Adrenal gland (tissue), 9 donors: ENCODE measurements at regions not wholly inside any gene's neighbourhood (a gene's known extent, or its start where the extent isn't known, plus 50 kb on each side); places are given as distances from the start of the nearest gene placed in this dataset.

Experiments used
- DNase-seq, 7 donors: peaks; one replicate each; pipeline ENCODE4 v3.0.0-alpha.2; 2019 to 2020
- H3K27ac ChIP-seq, 5 donors: fragments of 200-600 bp; sonication (generic) in 4 of 5; 1 replicate in 3 of 5; 2 replicates in 2 of 5; pipeline versions ENCODE4 v1.5.1 to v1.8.0; 2016 to 2020; ENCODE audit warnings: mild to moderate bottlenecking in 1 of 5
- H3K27me3 ChIP-seq: fragments of 200-600 bp; 2 replicates; pipeline ENCODE4 v1.8.0; 2021
- H3K36me3 ChIP-seq, 2 donors: fragments of 200-600 bp; replicated peaks in 1 of 2; 1 replicate in 1 of 2; 2 replicates in 1 of 2; pipeline versions ENCODE4 v1.5.1 to v1.8.0; 2018 to 2022
- H3K4me1 ChIP-seq, 2 donors: fragments of 200-600 bp; replicated peaks in 1 of 2; 1 replicate in 1 of 2; 2 replicates in 1 of 2; pipeline versions ENCODE4 v1.5.1 to v1.8.0; 2018 to 2021
- H3K4me3 ChIP-seq, 4 donors: fragments of 200-600 bp; sonication (generic) in 3 of 4; one replicate each; pipeline ENCODE4 v1.5.1; 2016 to 2018
- H3K9me3 ChIP-seq, 3 donors: fragments of 200-600 bp; sonication (generic) in 1 of 3; replicated peaks in 1 of 3; 1 replicate in 2 of 3; 2 replicates in 1 of 3; pipeline versions ENCODE4 v1.5.1 to v1.8.0; 2016 to 2021
- POLR2A ChIP-seq, 2 donors: fragments of 450-650 bp; IDR thresholded peaks; one replicate each; pipeline ENCODE4 v1.6.1; 2017; ENCODE audit warnings: antibody characterized with exemption in 2 of 2, mild to moderate bottlenecking in 2 of 2, moderate library complexity in 1 of 2
- WGBS, 4 donors: extraction: QIAGEN DNeasy Blood & Tissue Kit in 2 of 4; methylation state at CpG; one replicate each; pipeline versions ENCODE4 v1.1.5 to v1.1.7; 2013 to 2017; 5-methylcytosine and 5-hydroxymethylcytosine counted together
- intact Hi-C, 2 donors: fragments of 100-400 bp; cut with DNase I; formaldehyde crosslinking; loops; one replicate each; pipeline versions ENCODE4 v1.14.1 to v1.15.0; 2022 to 2023
- TF ChIP-seq, protein P1 (sequence below), 6 experiments: fragments of 450-650 bp in 4 of 6; fragments of 200-600 bp in 2 of 6; sonication (generic) in 1 of 6; IDR thresholded peaks; 1 replicate in 5 of 6; 2 replicates in 1 of 6; pipeline versions ENCODE4 v1.5.1 to v1.8.0; 2016 to 2021; ENCODE audit warnings: antibody characterized with exemption in 6 of 6, mild to moderate bottlenecking in 2 of 6, moderate library complexity in 1 of 6
- donor health status: healthy with polysubstance abuse.
- donor health status: Bipolar disorder and iron deficiency.
- donor health status: DM: yes; HTN: yes; CAD: no.
- donor health status: DM: no; HTN: no; CAD: no.
- donor health status: DM: no; HTN: no; CAD: no.

DNA sequence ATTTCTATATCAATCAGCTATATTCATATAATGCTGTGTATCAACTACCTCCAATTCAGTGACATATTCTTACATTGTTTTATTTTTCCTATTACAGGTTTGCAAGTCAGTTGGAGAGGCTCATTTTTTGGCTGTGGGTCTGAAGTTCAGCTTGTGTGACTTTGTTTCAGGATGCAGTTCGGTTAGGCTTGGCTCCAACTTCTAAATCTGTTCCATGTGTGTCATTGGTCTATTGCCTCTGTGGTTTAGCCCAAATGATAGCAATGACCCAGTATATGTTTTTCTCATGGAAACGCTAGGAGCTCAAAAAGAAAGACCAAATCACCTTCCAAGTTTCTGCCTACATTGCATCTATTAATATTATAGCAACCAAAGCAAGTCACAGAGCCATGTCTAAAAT lies 848.6 kb upstream of the LRFN5 start:
- no peak for TF ChIP-seq POLR2A (IDR thresholded peaks at IDR 0.05)
- TF ChIP-seq, protein P1, sequence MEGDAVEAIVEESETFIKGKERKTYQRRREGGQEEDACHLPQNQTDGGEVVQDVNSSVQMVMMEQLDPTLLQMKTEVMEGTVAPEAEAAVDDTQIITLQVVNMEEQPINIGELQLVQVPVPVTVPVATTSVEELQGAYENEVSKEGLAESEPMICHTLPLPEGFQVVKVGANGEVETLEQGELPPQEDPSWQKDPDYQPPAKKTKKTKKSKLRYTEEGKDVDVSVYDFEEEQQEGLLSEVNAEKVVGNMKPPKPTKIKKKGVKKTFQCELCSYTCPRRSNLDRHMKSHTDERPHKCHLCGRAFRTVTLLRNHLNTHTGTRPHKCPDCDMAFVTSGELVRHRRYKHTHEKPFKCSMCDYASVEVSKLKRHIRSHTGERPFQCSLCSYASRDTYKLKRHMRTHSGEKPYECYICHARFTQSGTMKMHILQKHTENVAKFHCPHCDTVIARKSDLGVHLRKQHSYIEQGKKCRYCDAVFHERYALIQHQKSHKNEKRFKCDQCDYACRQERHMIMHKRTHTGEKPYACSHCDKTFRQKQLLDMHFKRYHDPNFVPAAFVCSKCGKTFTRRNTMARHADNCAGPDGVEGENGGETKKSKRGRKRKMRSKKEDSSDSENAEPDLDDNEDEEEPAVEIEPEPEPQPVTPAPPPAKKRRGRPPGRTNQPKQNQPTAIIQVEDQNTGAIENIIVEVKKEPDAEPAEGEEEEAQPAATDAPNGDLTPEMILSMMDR (IDR thresholded peaks at IDR 0.05), result no peak
- H3K27me3 ChIP-seq, result no peaks in the 10 kb centered on the region
- H3K4me3 ChIP-seq, result no peak overlapping the region
- H3K27ac ChIP-seq, result no peak overlapping the region
- no peaks in the 10 kb centered on the region for H3K9me3 ChIP-seq
- WGBS, 4 donors, result 53 to 74% (median 65%) methylated on average over 2 of the region's 2 CpGs
- no peaks in the 10 kb centered on the region for H3K36me3 ChIP-seq
- no peaks in the 10 kb centered on the region for H3K4me1 ChIP-seq
- no peak for DNase-seq
- intact Hi-C loops, result no loop called here

DNA sequence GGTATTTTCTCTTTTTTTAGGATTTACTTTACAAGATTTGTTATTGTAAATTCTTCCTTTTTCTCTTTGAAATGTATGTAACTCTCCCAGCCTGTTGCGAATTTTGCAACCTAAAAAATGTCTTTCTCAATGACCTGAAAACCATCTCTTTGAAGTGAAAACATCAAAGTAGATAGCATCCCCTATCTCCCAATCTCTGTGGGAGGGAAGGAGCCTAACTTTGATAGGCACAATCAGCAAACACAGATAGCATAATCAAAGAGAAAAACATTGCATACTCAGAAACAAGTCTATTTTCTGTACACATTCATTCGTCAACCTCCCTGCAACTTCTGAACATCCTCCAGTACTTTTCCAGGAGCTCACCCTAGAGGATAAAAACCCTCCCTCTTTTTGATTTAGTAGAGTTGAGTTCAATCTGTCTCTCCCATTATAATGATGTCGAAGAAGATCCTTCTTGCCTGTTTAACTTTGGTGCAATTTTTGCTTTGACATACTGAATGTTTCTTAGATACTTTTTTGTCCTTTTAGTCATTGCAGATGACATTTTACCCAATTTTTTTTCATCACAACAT lies 849.2 kb upstream of the LRFN5 start:
- no peaks in the 10 kb centered on the region for H3K4me1 ChIP-seq
- intact Hi-C loops, result no loop called here
- no peaks in the 10 kb centered on the region for H3K9me3 ChIP-seq
- H3K27me3 ChIP-seq, result no peaks in the 10 kb centered on the region
- no peaks in the 10 kb centered on the region for H3K36me3 ChIP-seq
- TF ChIP-seq POLR2A (IDR thresholded peaks at IDR 0.05), result no peak
- TF ChIP-seq, protein P1 (IDR thresholded peaks at IDR 0.05), result no peak
- H3K27ac ChIP-seq, result no peak overlapping the region
- 54 to 67% (median 62%) methylated on average over 3 of the region's 3 CpGs for WGBS, 4 donors
- no peak for DNase-seq
- no peak overlapping the region for H3K4me3 ChIP-seq

DNA sequence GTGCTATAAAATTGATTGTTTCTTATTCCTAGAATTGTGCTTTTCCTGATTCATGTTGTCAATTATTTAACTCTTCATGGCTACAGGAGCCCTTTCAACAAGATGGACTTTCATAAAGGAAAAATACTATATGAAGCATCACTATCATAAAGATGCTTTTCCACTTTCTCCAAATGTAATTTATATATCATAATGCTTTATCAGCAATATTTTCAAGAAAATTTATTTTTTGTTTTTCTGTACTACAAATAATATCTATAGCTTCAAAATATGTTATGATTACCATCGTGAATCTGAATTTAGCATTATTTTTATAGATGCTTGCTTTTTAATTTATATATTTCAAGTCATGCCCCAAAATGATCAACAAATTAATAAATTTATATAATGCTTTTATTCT lies 873.5 kb upstream of the LRFN5 start:
- H3K27me3 ChIP-seq, result no peaks in the 10 kb centered on the region
- H3K9me3 ChIP-seq, result no peaks in the 10 kb centered on the region
- intact Hi-C loops, result no loop called here
- no peak overlapping the region for H3K4me3 ChIP-seq
- H3K36me3 ChIP-seq, result no peaks in the 10 kb centered on the region
- H3K27ac ChIP-seq, result no peak overlapping the region
- TF ChIP-seq, protein P1 (IDR thresholded peaks at IDR 0.05), result no peak
- no peak for TF ChIP-seq POLR2A (IDR thresholded peaks at IDR 0.05)
- no peaks in the 10 kb centered on the region for H3K4me1 ChIP-seq
- DNase-seq, result no peak
- 73 to 81% (median 78%) methylated on average over 1 of the region's 1 CpG for WGBS, 4 donors

DNA sequence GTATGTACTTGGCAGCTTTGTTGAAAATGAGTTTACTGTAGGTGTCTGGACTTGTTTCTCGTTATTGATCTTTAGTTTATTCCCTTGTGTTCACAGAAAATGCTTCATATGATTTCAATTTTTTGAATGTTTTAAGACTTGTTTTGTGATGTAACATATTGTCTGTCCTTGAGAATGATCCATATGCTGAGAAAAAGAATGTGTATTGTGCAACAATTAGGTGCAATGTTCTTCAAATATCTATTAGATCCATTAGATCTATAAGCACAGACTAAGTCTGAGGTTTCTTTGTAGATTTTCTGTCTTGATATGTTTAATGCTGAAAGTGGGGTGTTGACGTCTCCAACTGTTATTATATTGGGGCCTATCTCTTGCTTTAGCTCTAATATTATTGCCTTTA lies 879.6 kb upstream of the LRFN5 start:
- WGBS, 4 donors, result 62 to 74% (median 67%) methylated on average over 2 of the region's 2 CpGs

More for the DNA sequence above, 879.6 kb upstream of the LRFN5 start:
- no peaks in the 10 kb centered on the region for H3K4me1 ChIP-seq
- no peaks in the 10 kb centered on the region for H3K36me3 ChIP-seq
- no peak overlapping the region for H3K4me3 ChIP-seq
- no peak for DNase-seq
- H3K27me3 ChIP-seq, result no peaks in the 10 kb centered on the region
- TF ChIP-seq, protein P1 (IDR thresholded peaks at IDR 0.05), result no peak
- TF ChIP-seq POLR2A (IDR thresholded peaks at IDR 0.05), result no peak
- H3K27ac ChIP-seq, result no peak overlapping the region
- H3K9me3 ChIP-seq, result no peaks in the 10 kb centered on the region
- intact Hi-C loops, result no loop called here
